ENCODE measurements at regions not wholly inside any gene's neighbourhood (a gene's known extent, or its start where the extent isn't known, plus 50 kb on each side); places are given as distances from the start of the nearest gene placed in this dataset.

- no peaks in the 10 kb centered on the region for H3K27me3 ChIP-seq (ENCODE audit: insufficient read depth, low read length)
- TF ChIP-seq EZH2 (IDR thresholded peaks at IDR 0.05; ENCODE audit: borderline replicate concordance, low read length) (no peak), CTCF (IDR thresholded peaks at IDR 0.05; ENCODE audit: low read length) (no peak)
- no peak overlapping the region for H3K27ac ChIP-seq (ENCODE audit: low read depth, low read length, poor library complexity, severe bottlenecking)
- H3K9me3 ChIP-seq (ENCODE audit: low read length): no peaks in the 10 kb centered on the region
- H3K36me3 ChIP-seq (ENCODE audit: insufficient read depth, low read length): no peaks in the 10 kb centered on the region
- no peak overlapping the region for H3K4me2 ChIP-seq (ENCODE audit: low read length)
- H4K20me1 ChIP-seq (ENCODE audit: insufficient read depth, low read length): no peaks in the 10 kb centered on the region
- no peak overlapping the region for H2AFZ ChIP-seq (ENCODE audit: low read length)
- H3K9me2 ChIP-seq (ENCODE audit: low read depth, low read length): no peaks in the 10 kb centered on the region
- H3K9ac ChIP-seq (ENCODE audit: low read length): no peak overlapping the region
- no peaks in the 10 kb centered on the region for H3K79me2 ChIP-seq (ENCODE audit: insufficient read depth, low read length)
- no peaks in the 10 kb centered on the region for H3F3A ChIP-seq (ENCODE audit: insufficient read depth, low read length)
- H3K4me1 ChIP-seq (ENCODE audit: insufficient read depth, low read length, severe bottlenecking): no peaks in the 10 kb centered on the region
- no peak overlapping the region for H3K4me3 ChIP-seq (ENCODE audit: low read depth, low read length, poor library complexity, severe bottlenecking)
Measured at GRCh38 chr1:79355090-79355489, 348.6 kb upstream of the ADGRL4 start.

GRCh38 chr1:79353224-79353623 lies 346.7 kb upstream of the ADGRL4 start:
- Histone ChIP-seq H3K36me3 (ENCODE audit: insufficient read depth, low read length) (no peaks in the 10 kb centered on the region), H3F3A (ENCODE audit: insufficient read depth, low read length) (no peaks in the 10 kb centered on the region), H3K9me3 (ENCODE audit: low read length) (no peaks in the 10 kb centered on the region), H3K9ac (ENCODE audit: low read length) (no peak overlapping the region), H3K4me1 (ENCODE audit: insufficient read depth, low read length, severe bottlenecking) (no peaks in the 10 kb centered on the region), H4K20me1 (ENCODE audit: insufficient read depth, low read length) (no peaks in the 10 kb centered on the region), H3K79me2 (ENCODE audit: insufficient read depth, low read length) (no peaks in the 10 kb centered on the region), H3K27ac (ENCODE audit: low read depth, low read length, poor library complexity, severe bottlenecking) (no peak overlapping the region), H3K4me3 (ENCODE audit: low read depth, low read length, poor library complexity, severe bottlenecking) (no peak overlapping the region), H3K27me3 (ENCODE audit: insufficient read depth, low read length) (no peaks in the 10 kb centered on the region), H2AFZ (ENCODE audit: low read length) (no peak overlapping the region), H3K9me2 (ENCODE audit: low read depth, low read length) (no peaks in the 10 kb centered on the region), H3K4me2 (ENCODE audit: low read length) (no peak overlapping the region)
- TF ChIP-seq EZH2 (IDR thresholded peaks at IDR 0.05; ENCODE audit: borderline replicate concordance, low read length) (no peak), CTCF (IDR thresholded peaks at IDR 0.05; ENCODE audit: low read length) (peak; percentile 66)

GRCh38 chr1:79326875-79327274 lies 320.3 kb upstream of the ADGRL4 start:
- Histone ChIP-seq H3K4me2 (ENCODE audit: low read length) (no peak overlapping the region), H3K9me3 (ENCODE audit: low read length) (no peaks in the 10 kb centered on the region), H2AFZ (ENCODE audit: low read length) (no peak overlapping the region), H4K20me1 (ENCODE audit: insufficient read depth, low read length) (no peaks in the 10 kb centered on the region), H3K4me1 (ENCODE audit: insufficient read depth, low read length, severe bottlenecking) (no peaks in the 10 kb centered on the region), H3K9ac (ENCODE audit: low read length) (no peak overlapping the region), H3K9me2 (ENCODE audit: low read depth, low read length) (no peaks in the 10 kb centered on the region), H3F3A (ENCODE audit: insufficient read depth, low read length) (no peaks in the 10 kb centered on the region), H3K79me2 (ENCODE audit: insufficient read depth, low read length) (no peaks in the 10 kb centered on the region), H3K27me3 (ENCODE audit: insufficient read depth, low read length) (no peaks in the 10 kb centered on the region), H3K36me3 (ENCODE audit: insufficient read depth, low read length) (no peaks in the 10 kb centered on the region), H3K4me3 (ENCODE audit: low read depth, low read length, poor library complexity, severe bottlenecking) (no peak overlapping the region), H3K27ac (ENCODE audit: low read depth, low read length, poor library complexity, severe bottlenecking) (no peak overlapping the region)
- TF ChIP-seq EZH2 (IDR thresholded peaks at IDR 0.05; ENCODE audit: borderline replicate concordance, low read length) (no peak), CTCF (IDR thresholded peaks at IDR 0.05; ENCODE audit: low read length) (no peak)
